GM21723 (cell line): ENCODE measurements at regions not wholly inside any gene's neighbourhood (a gene's known extent, or its start where the extent isn't known, plus 50 kb on each side); places are given as distances from the start of the nearest gene placed in this dataset.

Experiments used
- ATAC-seq: cut with Tn5 transposase; IDR thresholded peaks from one replicate; pipeline ENCODE4 v1.9.1; 2021; ENCODE audit warnings: mild to moderate bottlenecking, moderate library complexity; ENCODE audit not compliant: unreplicated experiment

DNA sequence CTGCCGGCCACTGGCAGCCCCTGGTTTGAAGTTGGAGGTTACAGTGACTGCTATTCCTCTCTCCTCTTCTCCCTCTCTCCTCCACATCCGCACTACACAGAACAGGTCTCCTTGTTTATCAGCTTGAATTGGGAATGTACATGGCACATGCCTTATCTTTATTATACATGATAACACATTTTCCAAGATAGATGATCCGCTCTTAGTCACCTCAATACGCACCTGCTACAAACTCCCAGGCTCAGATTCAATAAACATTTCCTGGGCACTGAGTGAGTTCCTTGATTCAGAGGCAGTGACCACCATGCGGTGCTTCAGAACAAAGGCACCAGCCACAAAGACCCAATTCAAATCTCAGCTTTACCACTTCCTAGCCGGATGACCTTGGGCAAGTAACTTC, 227.7 kb downstream of the TSHZ3 start:
- ATAC-seq = no peak

DNA sequence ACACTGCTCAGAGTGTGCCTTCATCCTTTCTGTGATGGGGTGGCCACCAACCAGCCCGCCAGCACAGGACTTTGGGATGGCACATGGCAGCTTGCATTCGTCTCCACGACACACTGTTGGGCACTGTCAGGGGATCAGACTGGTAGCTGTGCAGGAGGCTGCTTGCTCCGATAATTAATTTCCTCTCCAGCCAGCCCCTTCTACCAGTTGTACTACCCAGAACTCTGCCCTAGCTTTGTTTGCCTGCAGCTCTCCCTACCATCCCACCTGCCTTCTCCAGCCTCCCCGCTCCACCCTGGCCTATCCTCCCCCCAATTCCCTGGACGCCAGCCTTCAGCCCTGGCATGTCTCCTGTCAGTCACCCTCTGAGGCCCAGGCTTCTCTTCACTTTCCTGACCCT, 228.3 kb downstream of the TSHZ3 start:
- no peak for ATAC-seq

DNA sequence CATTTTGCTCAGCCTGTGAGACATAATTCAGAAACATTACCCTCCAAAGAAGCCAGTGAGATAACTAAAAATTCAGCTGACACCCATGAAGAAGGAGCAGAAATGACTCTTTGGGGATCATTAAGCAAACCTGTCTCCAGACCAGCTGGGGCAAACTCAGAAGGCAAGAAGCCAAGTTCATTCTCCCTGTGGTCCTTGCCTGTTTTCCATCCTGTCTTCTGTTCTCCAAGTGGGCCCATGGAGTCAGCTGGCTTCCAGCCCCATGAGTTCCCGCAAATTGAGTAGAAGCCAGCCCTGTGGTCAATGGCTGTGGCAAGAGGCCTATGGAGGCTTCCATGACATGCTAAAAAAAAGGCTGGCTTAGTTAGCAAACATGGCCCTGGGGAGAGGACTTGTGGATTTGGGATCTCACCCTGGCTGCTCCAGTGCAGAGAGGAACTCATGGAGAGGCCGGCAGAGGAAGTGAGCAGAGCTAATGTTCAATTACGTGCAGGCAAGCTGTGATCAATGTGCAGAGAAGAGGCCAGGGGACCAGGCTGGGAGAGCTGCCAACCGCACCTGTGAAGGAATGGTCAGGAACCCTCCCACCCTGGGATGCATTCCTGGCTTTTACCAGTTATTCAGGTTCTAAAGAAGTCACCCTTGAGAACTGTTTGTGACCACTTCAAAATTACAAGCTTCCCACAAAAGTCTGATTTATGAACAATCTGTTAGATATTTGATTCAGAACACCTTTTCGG, 229.1 kb downstream of the TSHZ3 start:
- no peak for ATAC-seq

DNA sequence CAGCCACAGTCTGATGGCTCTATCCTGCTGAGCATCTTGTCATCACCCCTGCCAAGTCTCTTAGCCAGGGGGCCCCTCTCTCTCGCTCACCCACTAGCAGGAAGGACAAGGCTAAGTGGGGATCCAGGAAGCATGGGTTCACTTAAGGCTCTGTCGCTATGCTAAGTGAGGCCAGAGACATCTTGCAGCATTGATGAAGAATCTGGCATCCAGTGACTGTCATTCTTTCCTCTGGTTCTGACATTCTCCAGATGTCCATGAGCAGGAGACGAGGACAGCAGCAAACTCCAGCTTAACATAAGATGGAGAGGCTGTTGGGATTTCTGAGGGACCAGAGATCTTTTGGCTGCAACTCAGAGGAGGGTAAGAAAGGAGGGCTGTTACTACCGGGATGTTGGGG, 230.2 kb downstream of the TSHZ3 start:
- no peak for ATAC-seq

DNA sequence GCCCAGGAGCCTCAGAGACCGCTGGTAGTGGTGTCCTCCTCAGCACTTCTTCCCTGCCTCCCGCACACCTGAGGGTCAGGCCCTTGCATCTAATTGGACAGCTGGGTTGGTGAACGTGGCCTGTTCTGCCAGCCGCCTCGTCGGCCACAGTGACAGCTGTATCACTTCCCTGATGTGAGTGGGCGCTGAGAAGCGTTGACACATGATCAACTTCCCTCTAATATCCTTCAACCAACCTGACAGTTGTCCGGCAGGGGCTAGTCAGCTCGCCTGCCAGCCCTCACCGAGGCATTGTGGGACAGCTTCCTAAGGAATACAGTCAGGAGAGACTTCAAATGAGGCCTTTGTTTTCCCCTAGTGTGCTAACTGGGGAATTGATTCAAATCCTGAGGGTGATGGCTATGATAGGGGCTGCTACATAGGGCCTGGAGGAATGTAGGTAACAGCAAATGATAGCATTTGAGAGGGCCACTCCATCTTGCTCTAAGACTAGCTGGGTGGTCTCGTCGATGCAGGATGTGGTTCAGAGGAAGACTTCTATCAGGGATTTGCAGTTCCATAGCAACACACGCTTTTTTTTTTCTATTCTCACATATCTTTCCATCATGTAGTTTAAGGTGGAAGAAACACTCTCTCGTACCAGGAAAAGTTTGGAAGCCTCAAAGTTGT, 230.8 kb downstream of the TSHZ3 start:
- no peak for ATAC-seq

DNA sequence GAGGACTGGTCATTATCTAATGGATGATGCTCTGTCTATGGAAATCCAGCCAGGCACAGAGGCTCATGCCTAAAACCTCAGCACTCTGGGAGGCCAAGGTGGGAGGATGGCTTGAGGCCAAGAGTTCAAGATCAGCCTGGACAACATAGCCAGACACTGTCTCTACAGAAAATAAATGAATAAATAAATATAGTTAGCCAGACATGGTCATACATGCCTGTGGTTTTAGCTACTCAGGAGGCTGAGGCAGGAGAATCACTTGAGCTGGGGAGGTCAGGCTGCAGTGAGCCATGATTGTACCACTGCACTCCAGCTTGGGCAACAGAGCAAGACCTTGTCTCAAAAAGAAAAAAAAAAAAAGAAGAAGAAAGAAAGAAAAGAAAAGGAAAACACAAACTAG, 234.7 kb downstream of the TSHZ3 start:
- ATAC-seq = no peak

DNA sequence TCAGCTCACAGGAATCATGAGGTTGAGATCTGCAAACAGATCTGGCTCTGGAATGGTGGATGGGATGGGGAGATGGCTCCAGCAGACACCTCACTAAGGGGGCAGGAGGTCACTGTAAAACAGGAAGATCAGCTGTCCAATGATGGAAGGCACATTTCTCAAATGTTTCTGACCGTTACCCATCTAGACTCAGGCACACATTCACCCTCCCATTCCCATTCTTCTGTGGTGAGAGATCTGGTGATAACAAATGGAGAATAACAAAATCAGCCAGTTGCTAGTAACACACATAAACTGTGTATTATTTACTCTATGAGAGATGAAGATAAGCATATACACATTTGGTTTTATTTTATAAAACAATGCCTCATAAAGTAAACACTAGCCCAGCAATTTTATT, 235.9 kb downstream of the TSHZ3 start:
- ATAC-seq = no peak

DNA sequence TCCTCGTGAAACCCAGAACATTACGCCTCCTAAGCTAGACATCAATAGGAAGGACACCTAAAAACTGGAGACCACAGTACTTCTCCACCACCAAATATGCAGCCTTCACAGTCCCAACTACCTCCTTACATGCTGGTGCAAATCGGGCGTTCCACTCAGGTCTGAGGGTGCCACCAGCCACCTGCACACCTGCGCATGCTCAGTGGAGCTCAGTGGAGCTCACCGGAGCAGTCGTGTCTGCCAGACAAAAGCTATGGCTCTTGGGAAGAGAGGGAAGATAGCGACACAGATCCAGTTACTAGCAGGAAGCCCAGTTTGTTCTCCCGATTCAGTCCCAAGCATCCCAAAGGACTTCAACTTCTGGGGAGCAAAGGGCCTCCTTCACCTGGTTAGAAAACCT, 237.1 kb downstream of the TSHZ3 start:
- ATAC-seq = no peak

DNA sequence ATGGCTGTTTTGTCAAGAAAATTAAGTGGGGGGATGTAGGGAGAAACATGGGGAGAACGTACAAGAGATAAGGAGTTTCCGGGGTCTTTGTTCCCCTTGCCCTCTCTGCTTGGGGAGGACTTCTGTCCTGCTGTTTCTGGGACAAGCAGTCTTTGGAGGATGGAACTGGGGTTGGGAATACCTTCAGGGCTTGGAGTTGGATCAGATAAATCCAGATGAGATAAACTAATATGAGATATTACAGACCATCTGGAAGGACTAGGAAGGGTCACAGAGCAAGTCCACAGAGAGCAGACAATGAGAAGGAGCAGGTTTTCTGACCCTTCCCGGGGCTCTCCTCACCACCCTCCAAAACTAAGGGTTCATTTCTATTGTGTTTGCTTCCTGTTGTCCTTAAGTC, 237.5 kb downstream of the TSHZ3 start:
- no peak for ATAC-seq

DNA sequence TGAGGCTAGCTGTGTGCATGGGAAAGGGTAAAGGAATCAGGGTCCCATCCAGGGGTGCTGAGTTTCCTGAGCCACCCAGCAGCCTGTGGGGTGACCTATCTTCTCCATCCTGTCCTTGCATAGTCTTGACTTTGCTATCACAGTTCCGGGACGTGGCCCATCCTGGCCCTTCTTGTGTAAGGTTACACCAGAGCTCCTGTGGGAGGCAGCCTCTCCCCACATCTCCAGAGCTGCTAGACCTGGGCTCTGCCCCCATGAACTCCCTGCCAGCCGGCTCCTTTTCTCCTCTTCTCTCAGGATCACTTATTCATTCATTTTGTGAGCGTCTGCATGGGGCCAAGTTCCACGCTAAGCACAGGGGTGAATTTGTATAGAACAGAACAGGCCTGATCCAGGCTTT, 238.9 kb downstream of the TSHZ3 start:
- ATAC-seq = no peak

DNA sequence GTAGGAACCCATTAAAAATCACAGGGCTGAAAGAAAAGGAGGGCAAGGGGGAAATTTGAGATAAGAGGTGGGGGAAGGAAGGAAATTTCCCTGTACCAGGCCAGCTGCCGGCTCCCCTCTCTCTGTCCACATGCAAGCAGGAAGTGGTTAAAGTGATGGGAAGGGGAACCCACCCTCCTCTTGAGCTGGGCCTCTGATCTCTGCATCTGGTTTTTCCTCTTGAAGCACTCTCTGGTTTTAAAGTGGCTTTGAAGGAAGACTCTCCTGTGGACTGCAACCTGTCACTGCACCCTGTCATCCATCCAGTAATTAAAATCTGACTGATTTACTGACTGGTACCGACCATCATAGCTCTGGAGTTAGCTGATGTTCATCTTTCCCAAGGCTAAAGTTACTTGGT, 239.6 kb downstream of the TSHZ3 start:
- ATAC-seq = no peak

DNA sequence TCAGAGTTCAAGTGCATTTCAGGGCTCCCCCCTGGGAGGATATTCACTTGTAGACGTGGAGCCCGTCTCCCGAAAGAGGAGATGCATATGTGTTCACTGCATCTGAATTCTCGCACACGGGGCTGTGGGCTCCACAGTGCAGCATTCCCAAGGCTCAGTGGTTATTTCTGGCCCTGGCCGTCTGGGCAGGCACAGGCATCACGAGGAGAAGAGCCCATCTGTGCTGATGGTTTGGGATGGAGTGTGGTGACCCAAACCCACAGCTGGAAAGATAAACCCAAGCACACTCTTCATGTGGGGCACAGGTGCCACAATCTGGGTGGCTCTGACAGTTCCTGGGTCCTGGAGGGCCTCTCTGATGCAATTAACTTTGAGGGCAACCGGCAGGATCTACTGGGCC, 242.1 kb downstream of the TSHZ3 start:
- no peak for ATAC-seq

DNA sequence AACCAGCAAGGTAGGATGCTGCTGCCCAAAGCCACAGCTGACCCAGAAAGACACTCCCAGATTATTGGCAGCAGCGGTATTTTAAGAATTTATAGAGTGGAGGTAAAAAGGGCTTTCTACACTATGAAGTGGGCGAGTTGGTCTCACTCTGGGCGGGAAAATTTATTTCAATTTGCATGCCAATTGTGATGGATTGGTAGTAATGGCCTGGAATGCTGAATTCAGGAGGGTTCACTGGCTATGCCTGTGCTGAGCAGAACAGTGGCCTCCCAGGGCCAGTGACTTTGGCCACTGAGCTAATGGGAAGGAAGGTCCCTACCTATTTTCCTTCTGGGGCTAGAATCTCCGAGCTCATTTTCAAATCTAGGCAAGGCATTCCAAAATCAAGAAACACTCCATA, 243.5 kb downstream of the TSHZ3 start:
- no peak for ATAC-seq

DNA sequence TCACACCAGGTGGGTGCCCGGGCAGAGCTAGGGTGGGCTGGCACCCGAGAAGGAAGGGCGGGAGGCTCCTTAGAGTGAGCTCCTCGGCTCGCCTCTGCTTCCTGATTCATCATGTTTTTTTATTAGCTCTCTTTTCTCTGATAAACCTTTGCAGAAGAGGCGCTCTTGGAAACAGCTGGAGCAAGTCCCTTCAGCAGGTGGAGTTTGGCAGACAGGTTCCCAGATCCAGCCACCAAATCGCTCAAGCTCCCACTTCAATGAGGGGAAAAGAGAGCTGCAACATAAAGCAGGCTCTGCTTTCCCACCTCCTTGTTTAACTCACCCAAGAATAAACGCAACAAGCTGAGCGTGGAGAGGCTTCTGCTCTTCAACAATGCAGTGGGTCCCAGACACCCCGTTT, 244.8 kb downstream of the TSHZ3 start:
- no peak for ATAC-seq

DNA sequence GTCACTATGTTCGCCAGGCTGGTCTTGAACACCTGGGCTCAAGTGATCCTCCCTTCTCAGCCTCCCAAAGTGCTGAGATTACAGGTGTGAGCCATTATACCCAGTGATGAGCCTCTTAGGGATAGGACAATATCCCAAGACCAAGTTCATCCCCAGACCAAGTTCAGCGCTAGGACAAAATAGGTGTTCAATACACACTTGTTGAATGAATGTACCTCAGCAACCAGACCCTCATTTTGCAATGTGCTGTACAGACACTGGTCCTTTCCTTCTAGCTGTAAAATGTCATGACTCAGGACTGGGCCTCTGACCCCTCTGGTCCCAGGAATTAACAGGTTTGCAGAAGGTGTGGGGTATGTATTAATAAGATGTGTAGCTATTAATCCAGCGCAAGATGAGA, 246.0 kb downstream of the TSHZ3 start:
- no peak for ATAC-seq

DNA sequence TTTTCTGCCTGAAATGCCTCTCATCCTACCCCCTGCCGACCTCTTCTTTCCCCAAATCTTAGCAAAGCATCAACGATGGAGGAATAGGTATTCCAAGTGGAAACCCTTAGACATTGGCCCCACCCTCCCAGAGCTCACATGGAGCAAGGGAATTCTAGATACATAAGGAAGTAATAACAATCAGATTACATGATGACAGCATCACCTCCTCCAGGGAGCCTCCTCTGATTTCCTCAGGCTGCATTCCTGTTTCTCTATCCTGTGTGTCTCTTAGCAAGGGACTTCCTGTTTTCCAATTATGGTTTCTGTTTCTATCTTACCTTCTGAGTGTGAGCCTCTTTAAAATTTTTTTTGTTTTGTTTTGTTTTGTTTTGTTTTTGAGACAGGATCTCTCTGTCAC, 246.6 kb downstream of the TSHZ3 start:
- ATAC-seq = no peak

DNA sequence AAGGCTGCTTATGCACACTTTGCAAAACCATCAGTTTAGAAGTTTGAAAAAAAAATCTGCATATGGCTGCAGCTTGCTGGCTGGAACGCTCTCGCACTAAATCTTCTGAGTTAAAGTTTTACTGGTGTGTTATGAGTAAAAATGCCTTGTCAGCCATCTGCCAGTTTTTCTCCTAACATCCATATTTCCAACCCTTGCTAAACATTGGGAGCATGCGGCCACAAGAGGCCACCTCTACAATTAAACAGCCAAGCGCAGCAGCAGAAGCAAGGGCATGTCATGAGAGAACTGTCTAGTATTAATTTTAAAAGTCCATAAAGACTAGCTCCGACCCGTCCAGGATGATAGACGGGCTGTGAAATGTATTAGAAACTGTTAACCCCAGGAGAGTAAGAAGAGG, 248.3 kb downstream of the TSHZ3 start:
- no peak for ATAC-seq

DNA sequence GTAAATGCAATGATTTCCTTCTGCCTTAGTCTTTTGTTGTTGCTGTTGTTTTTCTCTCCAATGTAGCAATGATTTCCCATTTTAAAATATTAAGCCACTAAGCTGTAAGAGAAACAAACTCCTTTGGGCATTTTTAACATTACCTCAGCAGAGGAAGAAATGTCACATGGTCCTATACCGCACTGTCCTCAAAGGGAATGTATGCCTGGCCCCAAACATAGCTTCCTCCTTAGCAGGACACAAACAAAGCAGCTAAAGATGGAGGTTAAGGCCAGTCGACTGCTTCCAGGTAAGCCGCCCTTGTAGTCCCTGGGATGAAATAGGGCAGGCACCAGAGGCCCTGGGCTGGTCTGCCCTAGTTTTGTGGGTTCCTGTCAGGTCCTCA, 249.0 kb downstream of the TSHZ3 start:
- ATAC-seq = no peak

DNA sequence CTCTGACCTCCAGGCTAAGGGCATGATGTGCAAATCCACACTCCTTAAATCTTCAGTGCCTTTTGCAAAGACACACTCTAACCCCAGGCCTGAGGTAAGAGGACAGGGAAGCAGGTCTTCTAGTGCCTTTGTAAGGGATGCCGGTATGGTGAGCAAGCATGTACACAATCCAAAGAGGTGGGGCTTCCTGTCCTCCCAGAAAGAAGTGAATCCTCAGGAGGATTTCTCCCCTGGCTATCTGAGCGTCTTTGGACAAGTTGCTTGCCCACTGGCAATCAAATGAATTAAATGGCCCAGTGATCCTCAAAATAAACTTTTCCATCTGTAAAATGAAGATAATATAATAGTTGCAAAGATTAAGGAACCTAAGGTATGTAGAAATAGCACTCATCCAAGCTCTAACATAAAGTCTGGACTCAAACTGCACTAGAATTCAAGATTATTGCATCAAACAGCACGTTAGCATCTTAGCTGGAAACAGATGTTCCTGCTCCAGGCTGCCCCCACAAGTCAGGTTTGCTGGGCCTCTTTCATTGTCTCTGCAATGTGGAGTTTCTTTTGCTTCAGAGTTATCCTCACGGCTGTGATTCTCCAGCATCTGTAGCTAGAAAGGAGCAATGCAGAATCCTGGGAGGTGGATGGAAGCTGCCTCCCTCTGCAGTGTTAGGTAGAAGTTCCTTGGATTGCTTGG, 249.6 kb downstream of the TSHZ3 start:
- no peak for ATAC-seq

DNA sequence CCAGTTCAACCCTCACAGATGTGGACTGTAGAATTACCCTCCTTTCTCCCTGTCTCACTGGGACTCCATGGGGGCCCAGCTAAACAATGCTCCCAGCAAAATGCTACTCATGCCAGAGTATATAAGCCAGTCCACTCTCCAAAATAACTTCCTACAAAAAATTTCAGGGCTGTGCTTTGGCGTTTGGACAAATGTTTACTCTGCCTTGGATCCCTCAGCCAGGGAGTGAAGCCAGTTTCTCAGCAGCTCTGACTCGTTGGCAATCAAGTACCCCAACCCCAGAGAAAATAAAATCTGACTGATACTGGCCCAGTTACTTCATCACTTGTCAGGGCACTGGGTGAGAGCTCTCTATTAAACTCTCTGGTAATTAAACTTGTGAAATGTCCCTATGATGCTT, 250.4 kb downstream of the TSHZ3 start:
- no peak for ATAC-seq

DNA sequence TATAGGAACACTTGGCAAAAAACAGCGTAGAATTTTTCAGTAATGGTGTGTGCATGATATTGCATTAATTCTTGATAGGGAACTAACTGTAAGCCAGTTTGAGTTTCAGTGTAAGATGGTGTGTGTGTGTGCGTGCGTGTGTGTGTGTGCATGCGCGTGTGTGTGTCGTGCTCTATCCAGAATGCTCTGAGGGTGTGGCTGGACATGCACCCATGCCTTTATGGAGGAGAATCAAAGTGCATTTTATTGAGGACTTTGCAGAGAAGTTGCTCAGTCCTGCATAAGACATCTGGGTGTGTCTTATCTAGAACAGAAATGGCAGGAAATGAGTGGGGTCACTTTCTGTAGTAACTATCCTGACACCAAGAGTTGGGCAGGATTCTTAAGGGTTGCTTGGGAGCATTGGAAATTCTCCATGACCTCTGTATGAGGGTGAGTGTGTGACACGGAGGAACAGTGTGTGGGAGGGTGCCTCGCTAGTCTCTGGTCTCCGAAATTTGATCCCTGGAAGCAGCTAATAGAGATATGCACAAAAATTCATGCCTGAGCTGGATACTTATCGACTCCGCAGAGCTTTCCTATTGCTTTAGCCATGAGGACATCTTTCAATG, 252.2 kb downstream of the TSHZ3 start:
- ATAC-seq = no peak
